ENCODE measurements at regions not wholly inside any gene's neighbourhood (a gene's known extent, or its start where the extent isn't known, plus 50 kb on each side); places are given as distances from the start of the nearest gene placed in this dataset.
"Not testable (repeated sequence)": the region's sequence is repeated elsewhere in the genome, so short reads cannot be mapped to it uniquely, and the experiment has no call there.

- H3K4me3 Mint-ChIP-seq, result no peak overlapping the region
- no peak overlapping the region for H3K27ac Mint-ChIP-seq
- no peaks in the 10 kb centered on the region for H3K36me3 Mint-ChIP-seq
- H3K27me3 Mint-ChIP-seq, result no peaks in the 10 kb centered on the region
- H3K4me1 Mint-ChIP-seq, result peaks cover 2 to 4% (median 2%) of the 10 kb centered on the region in 3 donors
- H3K9me3 Mint-ChIP-seq, result peaks cover 4 to 10% (median 9%) of the 10 kb centered on the region in 3 donors
Measured at GRCh38 chr10:33780961-33781360, 446.5 kb upstream of the NRP1 start.

GRCh38 chr10:33777223-33777622, 442.8 kb upstream of the NRP1 start:
- Mint-ChIP-seq H3K4me3 (no peak overlapping the region), H3K27me3 (no peaks in the 10 kb centered on the region), H3K27ac (no peak overlapping the region)

GRCh38 chr10:33776419-33777070, 442.1 kb upstream of the NRP1 start:
- no peak overlapping the region for H3K4me3 Mint-ChIP-seq
- peaks cover 1% of the 10 kb centered on the region for H3K27me3 Mint-ChIP-seq
- H3K36me3 Mint-ChIP-seq, result no peaks in the 10 kb centered on the region
- peaks cover 4 to 6% (median 6%) of the 10 kb centered on the region in 3 donors for H3K4me1 Mint-ChIP-seq
- H3K9me3 Mint-ChIP-seq, result peaks cover 2 to 4% (median 2%) of the 10 kb centered on the region in 3 donors
- H3K27ac Mint-ChIP-seq, result no peak overlapping the region

More at GRCh38 chr10:33777223-33777622, 442.8 kb upstream of the NRP1 start:
- H3K36me3 Mint-ChIP-seq, result no peaks in the 10 kb centered on the region
- peaks cover 2 to 4% (median 2%) of the 10 kb centered on the region in 3 donors for H3K9me3 Mint-ChIP-seq
- peaks cover 3 to 6% (median 4%) of the 10 kb centered on the region in 3 donors for H3K4me1 Mint-ChIP-seq

GRCh38 chr10:33774857-33775256, 440.4 kb upstream of the NRP1 start:
- Mint-ChIP-seq H3K27me3 (peaks cover 1% of the 10 kb centered on the region), H3K4me1 (peaks cover 4 to 6% (median 6%) of the 10 kb centered on the region in 3 donors), H3K27ac (no peak overlapping the region), H3K36me3 (no peaks in the 10 kb centered on the region), H3K9me3 (peaks cover 0 to 2% (median 0%) of the 10 kb centered on the region in 3 donors), H3K4me3 (no peak overlapping the region)

DNA sequence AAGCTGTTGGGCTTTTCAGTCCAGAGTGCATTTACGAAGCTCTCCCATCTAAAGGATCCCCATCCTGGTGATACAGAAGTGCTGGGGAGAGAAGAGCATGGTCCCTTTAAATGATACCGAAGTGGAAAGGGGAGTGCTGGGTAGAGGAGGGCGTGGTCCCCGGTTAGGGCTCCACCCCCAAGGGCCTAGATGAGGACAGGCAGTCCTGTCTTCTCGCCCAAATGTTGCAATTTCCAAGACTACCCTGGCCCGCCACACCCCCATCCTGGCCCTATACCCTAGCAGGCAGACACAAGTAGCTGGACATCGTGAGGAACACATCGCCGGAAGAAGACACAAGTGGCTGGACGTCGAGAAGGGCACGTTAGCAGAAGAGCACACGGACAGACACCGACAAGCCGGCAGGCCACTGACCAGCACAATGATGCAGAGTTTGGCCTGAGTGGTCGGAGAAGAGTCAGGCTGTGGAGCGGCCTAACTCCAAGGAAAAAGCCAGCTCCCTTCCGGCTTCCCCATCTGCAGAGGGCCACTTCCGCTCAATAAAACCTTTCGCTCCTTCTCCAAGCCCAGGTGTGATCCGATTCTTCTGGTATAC, 439.5 kb upstream of the NRP1 start:
- peaks cover 0 to 2% (median 0%) of the 10 kb centered on the region in 3 donors for H3K9me3 Mint-ChIP-seq

DNA sequence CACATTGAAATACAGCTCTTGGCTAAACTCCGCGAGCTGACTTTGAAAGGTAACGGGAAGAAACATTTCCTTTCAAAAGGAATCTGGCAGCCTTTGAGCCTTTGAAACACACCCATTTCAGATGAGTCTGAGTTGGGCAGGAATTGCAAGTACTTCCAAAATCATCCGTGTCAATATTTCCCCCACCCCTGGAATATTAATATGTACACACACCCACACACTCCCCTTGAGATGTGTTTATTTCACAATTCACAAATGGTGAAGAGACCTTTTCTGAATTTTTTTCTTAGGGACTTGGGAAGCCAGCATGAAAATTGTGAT, 438.7 kb upstream of the NRP1 start:
- H3K27ac Mint-ChIP-seq, result no peak overlapping the region
- peaks cover 4 to 6% (median 6%) of the 10 kb centered on the region in 3 donors for H3K4me1 Mint-ChIP-seq
- H3K9me3 Mint-ChIP-seq, result peaks cover 0 to 2% (median 0%) of the 10 kb centered on the region in 3 donors
- H3K36me3 Mint-ChIP-seq, result no peaks in the 10 kb centered on the region
- H3K27me3 Mint-ChIP-seq, result peaks cover 1% of the 10 kb centered on the region
- no peak overlapping the region for H3K4me3 Mint-ChIP-seq

More for the DNA sequence above, 439.5 kb upstream of the NRP1 start:
- no peak overlapping the region for H3K4me3 Mint-ChIP-seq
- H3K4me1 Mint-ChIP-seq, result peaks cover 4 to 6% (median 6%) of the 10 kb centered on the region in 3 donors
- H3K27ac Mint-ChIP-seq, result no peak overlapping the region
- H3K36me3 Mint-ChIP-seq, result no peaks in the 10 kb centered on the region
- H3K27me3 Mint-ChIP-seq, result peaks cover 1% of the 10 kb centered on the region

DNA sequence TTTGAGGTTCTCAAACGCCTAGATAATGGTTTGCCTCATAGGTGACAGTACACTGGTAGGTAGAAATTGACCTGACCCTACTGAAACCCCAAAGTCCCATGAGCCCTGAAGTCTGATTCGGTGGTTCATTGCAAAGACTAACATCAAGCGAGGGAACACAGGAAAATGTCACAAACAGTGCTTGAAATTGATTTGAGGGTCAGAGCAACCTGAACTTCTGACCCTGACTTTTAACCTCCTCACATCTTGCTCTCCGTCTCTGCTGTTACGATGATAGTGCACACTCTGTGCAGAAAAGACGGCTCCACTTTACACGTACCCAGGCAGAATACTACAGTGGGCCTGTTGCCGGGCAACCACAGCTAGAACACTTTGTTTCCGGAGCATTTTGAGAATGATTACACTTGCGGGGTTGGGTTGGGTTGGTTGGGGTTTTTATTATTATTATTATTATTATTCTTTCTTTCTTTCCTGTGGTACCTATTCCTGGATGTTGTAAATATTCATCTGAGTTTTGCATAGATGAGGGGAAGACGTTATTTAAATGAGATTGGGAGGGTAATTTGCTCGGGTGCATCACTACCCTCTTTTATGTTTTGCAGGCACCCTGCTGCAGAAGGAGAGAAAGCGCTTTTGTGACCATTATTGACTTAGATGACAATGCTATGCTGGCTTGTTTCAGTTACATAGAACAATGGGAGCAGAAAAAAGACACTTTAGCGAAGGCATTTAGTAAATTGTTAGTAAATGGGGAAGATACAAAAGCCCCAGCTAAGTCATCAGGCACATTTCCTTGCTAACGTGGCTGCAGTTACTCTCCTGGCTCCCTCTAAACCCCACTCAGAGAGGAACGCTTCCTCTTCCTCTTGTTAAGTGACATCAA, 438.1 kb upstream of the NRP1 start:
- Mint-ChIP-seq H3K36me3 (no peaks in the 10 kb centered on the region), H3K9me3 (peaks cover 0 to 2% (median 0%) of the 10 kb centered on the region in 3 donors), H3K27ac (no peak overlapping the region), H3K4me3 (peak overlapping the region in 2 of 4 donors; percentile 34 to 55), H3K27me3 (peaks cover 1% of the 10 kb centered on the region), H3K4me1 (peaks cover 4 to 6% (median 6%) of the 10 kb centered on the region in 3 donors)

DNA sequence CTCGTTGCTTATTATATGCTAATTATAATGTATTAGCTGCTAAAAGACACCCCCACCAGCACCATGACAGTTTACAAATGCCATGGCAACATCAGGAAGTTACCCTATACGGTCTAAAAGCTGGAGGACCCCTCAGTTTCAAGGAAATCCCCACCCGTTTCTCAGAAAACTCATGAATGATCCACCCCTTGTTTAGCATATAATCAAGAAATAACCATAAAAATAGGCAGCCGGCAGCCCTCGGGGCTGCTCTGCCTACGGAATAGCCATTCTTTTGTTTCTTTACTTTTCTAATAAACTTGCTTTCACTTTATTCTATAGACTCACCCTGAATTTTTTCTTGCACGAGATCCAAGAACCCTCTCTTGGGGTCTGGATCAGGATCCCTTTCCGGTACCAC, 437.4 kb upstream of the NRP1 start:
- not testable (repeated sequence) for H3K36me3 Mint-ChIP-seq, H3K4me1 Mint-ChIP-seq, H3K27me3 Mint-ChIP-seq, H3K27ac Mint-ChIP-seq, H3K9me3 Mint-ChIP-seq
- peak overlapping the region in 2 of 4 donors; percentile 7 to 34 for H3K4me3 Mint-ChIP-seq

- Mint-ChIP-seq H3K9me3 (peaks cover 0 to 6% (median 2%) of the 10 kb centered on the region in 3 donors), H3K27me3 (no peaks in the 10 kb centered on the region), H3K4me1 (no peaks in the 10 kb centered on the region), H3K4me3 (no peak overlapping the region), H3K27ac (no peak overlapping the region), H3K36me3 (no peaks in the 10 kb centered on the region)
Measured at GRCh38 chr10:33764694-33765185, 430.3 kb upstream of the NRP1 start.

DNA sequence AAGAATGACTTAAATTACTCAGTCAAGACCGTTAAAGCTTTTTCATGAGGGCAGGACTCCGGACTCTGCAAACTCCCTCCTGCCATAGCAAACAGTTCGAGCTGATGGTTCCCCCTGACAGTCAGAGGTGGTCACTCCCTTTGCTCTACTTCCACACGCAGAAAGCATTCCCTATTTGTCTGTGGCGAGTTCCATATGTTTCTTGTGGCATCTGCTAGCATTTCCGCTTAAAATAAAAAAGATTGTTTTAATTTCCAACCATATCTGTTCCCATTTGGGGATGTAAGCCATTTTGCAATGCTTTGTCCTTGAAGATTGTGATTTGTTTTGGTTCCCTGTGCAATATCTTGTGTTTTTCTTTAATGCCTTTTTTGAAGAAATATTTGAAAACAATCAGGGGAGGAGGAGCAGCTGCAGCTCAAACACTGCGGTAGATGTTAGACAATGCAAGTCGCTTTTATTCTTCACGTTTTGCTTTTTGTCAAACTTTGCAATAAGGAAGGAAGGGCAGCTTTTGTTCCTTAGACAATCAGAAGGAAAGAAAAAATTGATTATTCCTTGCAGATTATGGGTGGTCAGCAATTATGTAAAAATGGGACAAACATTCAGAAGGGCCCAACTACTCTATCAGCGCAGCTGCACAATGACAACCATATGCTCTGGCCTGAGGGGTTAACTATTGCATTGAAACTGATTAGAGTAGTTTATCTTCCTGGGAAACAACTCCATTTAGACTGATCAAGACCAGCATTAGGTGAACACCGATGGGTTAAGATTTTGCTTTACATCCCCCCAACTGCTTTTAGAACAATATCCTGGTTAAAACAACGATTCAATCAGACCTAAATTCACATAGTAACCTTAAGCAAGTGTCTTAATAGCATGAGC, 425.8 kb upstream of the NRP1 start:
- Mint-ChIP-seq H3K36me3 (no peaks in the 10 kb centered on the region), H3K27me3 (no peaks in the 10 kb centered on the region), H3K4me3 (no peak overlapping the region), H3K27ac (no peak overlapping the region), H3K9me3 (peaks cover 0 to 6% (median 2%) of the 10 kb centered on the region in 3 donors), H3K4me1 (no peaks in the 10 kb centered on the region)

DNA sequence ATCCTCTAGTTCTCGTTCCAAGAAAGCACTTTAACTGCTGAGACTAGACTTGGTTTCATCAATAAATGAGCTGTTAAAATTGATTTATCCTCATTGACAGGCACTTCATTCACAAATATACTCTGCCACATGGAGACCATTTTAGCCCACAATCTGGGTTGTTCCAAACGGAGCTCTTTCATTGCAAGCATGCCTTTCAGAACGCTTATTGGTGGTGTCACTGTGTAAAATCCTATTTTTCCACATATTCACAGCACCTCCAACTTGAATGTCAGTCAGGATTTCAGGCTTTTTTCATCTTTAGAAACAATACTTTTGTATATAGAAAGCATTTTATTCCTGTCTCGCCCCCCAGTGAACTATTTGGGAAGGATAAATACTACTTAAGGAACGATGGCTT, 424.7 kb upstream of the NRP1 start:
- peaks cover 0 to 6% (median 2%) of the 10 kb centered on the region in 3 donors for H3K9me3 Mint-ChIP-seq
- no peak overlapping the region for H3K27ac Mint-ChIP-seq
- no peaks in the 10 kb centered on the region for H3K27me3 Mint-ChIP-seq
- H3K4me3 Mint-ChIP-seq, result no peak overlapping the region
- no peaks in the 10 kb centered on the region for H3K4me1 Mint-ChIP-seq
- H3K36me3 Mint-ChIP-seq, result no peaks in the 10 kb centered on the region

DNA sequence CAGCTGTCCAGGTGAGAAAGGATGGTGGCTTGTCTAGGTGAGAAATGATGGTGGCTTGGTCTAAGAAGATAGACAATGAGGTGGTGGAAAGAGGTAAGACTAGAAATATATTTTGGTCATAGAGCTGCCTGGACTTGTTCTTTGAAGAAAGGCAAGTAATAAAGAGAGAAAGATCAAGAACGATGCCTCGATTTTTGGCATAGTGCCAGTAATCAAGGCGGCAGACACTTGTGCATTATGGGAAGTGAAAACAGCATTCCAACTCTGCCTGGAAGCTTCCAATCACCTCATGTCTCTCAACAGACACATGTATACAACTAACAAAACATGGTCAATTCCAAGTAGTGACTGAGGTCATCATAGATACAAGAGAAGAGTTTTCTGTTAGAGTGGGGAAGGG, 423.8 kb upstream of the NRP1 start:
- H3K27me3 Mint-ChIP-seq, result no peaks in the 10 kb centered on the region
- H3K9me3 Mint-ChIP-seq, result peaks cover 0 to 6% (median 2%) of the 10 kb centered on the region in 3 donors
- H3K4me3 Mint-ChIP-seq, result no peak overlapping the region
- H3K36me3 Mint-ChIP-seq, result no peaks in the 10 kb centered on the region
- no peak overlapping the region for H3K27ac Mint-ChIP-seq
- H3K4me1 Mint-ChIP-seq, result no peaks in the 10 kb centered on the region

DNA sequence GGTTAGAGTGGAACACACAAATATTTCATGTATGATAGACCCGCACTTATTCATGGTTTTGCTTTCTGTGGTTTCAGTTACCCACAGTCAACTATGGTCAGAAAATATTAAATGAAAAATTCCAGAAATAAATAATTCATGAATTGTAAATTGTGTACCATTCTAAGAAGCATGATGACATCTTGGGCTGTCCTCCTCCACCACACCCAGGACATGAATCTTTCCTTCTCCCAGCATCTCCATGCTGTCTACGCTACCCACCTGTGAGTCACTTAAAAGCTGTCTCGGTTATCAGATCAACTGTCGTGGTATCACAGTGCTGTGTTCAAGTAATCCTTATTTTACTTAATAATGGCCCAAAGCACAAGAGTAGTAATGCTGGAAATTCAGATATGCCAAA, 419.6 kb upstream of the NRP1 start:
- H3K9me3 Mint-ChIP-seq, result no peaks in the 10 kb centered on the region
- H3K36me3 Mint-ChIP-seq, result no peaks in the 10 kb centered on the region
- no peak overlapping the region for H3K27ac Mint-ChIP-seq
- no peaks in the 10 kb centered on the region for H3K4me1 Mint-ChIP-seq
- H3K4me3 Mint-ChIP-seq, result no peak overlapping the region
- no peaks in the 10 kb centered on the region for H3K27me3 Mint-ChIP-seq

GRCh38 chr10:33753389-33753788, 418.9 kb upstream of the NRP1 start:
- no peak overlapping the region for H3K27ac Mint-ChIP-seq
- H3K27me3 Mint-ChIP-seq, result no peaks in the 10 kb centered on the region
- H3K4me3 Mint-ChIP-seq, result no peak overlapping the region
- H3K4me1 Mint-ChIP-seq, result no peaks in the 10 kb centered on the region
- no peaks in the 10 kb centered on the region for H3K36me3 Mint-ChIP-seq
- H3K9me3 Mint-ChIP-seq, result no peaks in the 10 kb centered on the region
